Activated T-helper 1 cell treated with anti-CD3 and anti-CD28 coated beads, Interleukin-12 subunit alpha, Interleukin-12 subunit beta, Interleukin-2, Interleukin-4 antibody, amounts not matched to agents 30 ng/mL and 10 ng/mL and 1 ng/mL, durations not matched to agents 14 hours and 24 hours and 36 hours (primary cell): ENCODE measurements at regions not wholly inside any gene's neighbourhood (a gene's known extent, or its start where the extent isn't known, plus 50 kb on each side); places are given as distances from the start of the nearest gene placed in this dataset.

Source experiments
- DNase-seq: peaks from one replicate; pipeline ENCODE4 v3.0.0; 2021; ENCODE audit warnings: low spot score
- H3K27ac Mint-ChIP-seq: one replicate; pipeline ENCODE4 v1.8.0; 2021; ENCODE audit warnings: mild to moderate bottlenecking, mixed read lengths
- H3K27me3 Mint-ChIP-seq: one replicate; pipeline ENCODE4 v1.8.0; 2022; ENCODE audit warnings: mild to moderate bottlenecking, moderate library complexity, mixed read lengths; ENCODE audit not compliant: insufficient read depth
- H3K36me3 Mint-ChIP-seq: one replicate; pipeline ENCODE4 v1.8.0; 2021; ENCODE audit warnings: low read depth, mixed read lengths
- H3K4me1 Mint-ChIP-seq: one replicate; pipeline ENCODE4 v1.8.0; 2021; ENCODE audit warnings: low read depth, mixed read lengths
- H3K4me3 Mint-ChIP-seq: one replicate; pipeline ENCODE4 v1.8.0; 2021; ENCODE audit warnings: mild to moderate bottlenecking, moderate library complexity, mixed read lengths
- H3K9me3 Mint-ChIP-seq: one replicate; pipeline ENCODE4 v1.8.0; 2021; ENCODE audit warnings: mixed read lengths
- intact Hi-C: fragments of 100-400 bp; cut with micrococcal nuclease; formaldehyde crosslinking; loops from one replicate; pipeline ENCODE4 v1.15.1; 2024

- DNase-seq: no peak
- peaks cover 2% of the 10 kb centered on the region for H3K27me3 Mint-ChIP-seq
- H3K4me1 Mint-ChIP-seq: no peaks in the 10 kb centered on the region
- intact Hi-C loops: no loop called here
- no peak overlapping the region for H3K27ac Mint-ChIP-seq
- no peaks in the 10 kb centered on the region for H3K36me3 Mint-ChIP-seq
- no peak overlapping the region for H3K4me3 Mint-ChIP-seq
- H3K9me3 Mint-ChIP-seq: no peaks in the 10 kb centered on the region
Observed at GRCh38 chr9:86639287-86639686, 285.1 kb upstream of the TUT7 start.

GRCh38 chr9:86638109-86638508 is 283.9 kb upstream of the TUT7 start:
- Mint-ChIP-seq H3K9me3 (no peaks in the 10 kb centered on the region), H3K27me3 (peaks cover 2% of the 10 kb centered on the region), H3K4me1 (no peaks in the 10 kb centered on the region), H3K27ac (no peak overlapping the region), H3K36me3 (no peaks in the 10 kb centered on the region), H3K4me3 (no peak overlapping the region)
- intact Hi-C loops: no loop called here
- no peak for DNase-seq

GRCh38 chr9:86637515-86637914 is 283.3 kb upstream of the TUT7 start:
- Mint-ChIP-seq H3K36me3 (no peaks in the 10 kb centered on the region), H3K27ac (no peak overlapping the region), H3K27me3 (peaks cover 2% of the 10 kb centered on the region), H3K4me1 (no peaks in the 10 kb centered on the region), H3K9me3 (no peaks in the 10 kb centered on the region), H3K4me3 (no peak overlapping the region)
- intact Hi-C loops: loop anchor here (1.0 kb wide), 1 partner anchor 687 kb away; no protein-coding TSS in a partner anchor
- DNase-seq: no peak

GRCh38 chr9:86636519-86636918 is 282.3 kb upstream of the TUT7 start:
- Mint-ChIP-seq H3K36me3 (no peaks in the 10 kb centered on the region), H3K9me3 (no peaks in the 10 kb centered on the region), H3K27me3 (peaks cover 2% of the 10 kb centered on the region), H3K27ac (no peak overlapping the region), H3K4me3 (no peak overlapping the region), H3K4me1 (no peaks in the 10 kb centered on the region)
- intact Hi-C loops: no loop called here
- no peak for DNase-seq

GRCh38 chr9:86636038-86636437 is 281.8 kb upstream of the TUT7 start:
- intact Hi-C loops: no loop called here
- Mint-ChIP-seq H3K4me1 (no peaks in the 10 kb centered on the region), H3K36me3 (no peaks in the 10 kb centered on the region), H3K9me3 (no peaks in the 10 kb centered on the region), H3K4me3 (no peak overlapping the region), H3K27ac (no peak overlapping the region), H3K27me3 (peaks cover 2% of the 10 kb centered on the region)
- DNase-seq: no peak

- H3K36me3 Mint-ChIP-seq: no peaks in the 10 kb centered on the region
Observed at GRCh38 chr9:86634501-86634900, 280.3 kb upstream of the TUT7 start.

GRCh38 chr9:86633945-86634344 is 279.7 kb upstream of the TUT7 start:
- H3K9me3 Mint-ChIP-seq: no peaks in the 10 kb centered on the region
- H3K36me3 Mint-ChIP-seq: no peaks in the 10 kb centered on the region
- no peak overlapping the region for H3K27ac Mint-ChIP-seq
- DNase-seq: no peak
- no peaks in the 10 kb centered on the region for H3K4me1 Mint-ChIP-seq
- no peak overlapping the region for H3K4me3 Mint-ChIP-seq
- peaks cover 2% of the 10 kb centered on the region for H3K27me3 Mint-ChIP-seq
- intact Hi-C loops: no loop called here

More at GRCh38 chr9:86634501-86634900, 280.3 kb upstream of the TUT7 start:
- no peaks in the 10 kb centered on the region for H3K4me1 Mint-ChIP-seq
- H3K9me3 Mint-ChIP-seq: no peaks in the 10 kb centered on the region
- DNase-seq: no peak
- no peak overlapping the region for H3K4me3 Mint-ChIP-seq
- peaks cover 2% of the 10 kb centered on the region for H3K27me3 Mint-ChIP-seq
- no peak overlapping the region for H3K27ac Mint-ChIP-seq
- intact Hi-C loops: no loop called here

GRCh38 chr9:86632537-86632936 is 278.3 kb upstream of the TUT7 start:
- no peak overlapping the region for H3K27ac Mint-ChIP-seq
- no peak for DNase-seq
- no peaks in the 10 kb centered on the region for H3K4me1 Mint-ChIP-seq
- no peaks in the 10 kb centered on the region for H3K9me3 Mint-ChIP-seq
- intact Hi-C loops: no loop called here
- no peak overlapping the region for H3K4me3 Mint-ChIP-seq
- H3K27me3 Mint-ChIP-seq: peaks cover 4% of the 10 kb centered on the region
- H3K36me3 Mint-ChIP-seq: no peaks in the 10 kb centered on the region

- no peak overlapping the region for H3K27ac Mint-ChIP-seq
- no peaks in the 10 kb centered on the region for H3K36me3 Mint-ChIP-seq
- H3K9me3 Mint-ChIP-seq: no peaks in the 10 kb centered on the region
- intact Hi-C loops: no loop called here
- no peaks in the 10 kb centered on the region for H3K4me1 Mint-ChIP-seq
- no peak for DNase-seq
- H3K27me3 Mint-ChIP-seq: peaks cover 4% of the 10 kb centered on the region
- H3K4me3 Mint-ChIP-seq: no peak overlapping the region
Observed at GRCh38 chr9:86629530-86629929, 275.3 kb upstream of the TUT7 start.

- H3K27me3 Mint-ChIP-seq: peaks cover 4% of the 10 kb centered on the region
- no peak overlapping the region for H3K27ac Mint-ChIP-seq
- H3K9me3 Mint-ChIP-seq: no peaks in the 10 kb centered on the region
- intact Hi-C loops: no loop called here
- H3K36me3 Mint-ChIP-seq: no peaks in the 10 kb centered on the region
- no peaks in the 10 kb centered on the region for H3K4me1 Mint-ChIP-seq
- H3K4me3 Mint-ChIP-seq: no peak overlapping the region
- DNase-seq: no peak
Observed at GRCh38 chr9:86626802-86627201, 272.6 kb upstream of the TUT7 start.

GRCh38 chr9:86624630-86625029 is 270.4 kb upstream of the TUT7 start:
- Mint-ChIP-seq H3K27me3 (peaks cover 4% of the 10 kb centered on the region), H3K4me1 (no peaks in the 10 kb centered on the region), H3K9me3 (no peaks in the 10 kb centered on the region), H3K36me3 (no peaks in the 10 kb centered on the region), H3K4me3 (no peak overlapping the region), H3K27ac (no peak overlapping the region)
- DNase-seq: no peak
- intact Hi-C loops: no loop called here

- DNase-seq: no peak
- no peaks in the 10 kb centered on the region for H3K4me1 Mint-ChIP-seq
- no peaks in the 10 kb centered on the region for H3K9me3 Mint-ChIP-seq
- no peak overlapping the region for H3K4me3 Mint-ChIP-seq
- no peaks in the 10 kb centered on the region for H3K27me3 Mint-ChIP-seq
- H3K36me3 Mint-ChIP-seq: no peaks in the 10 kb centered on the region
- H3K27ac Mint-ChIP-seq: no peak overlapping the region
- intact Hi-C loops: loop anchor here (2.0 kb wide), 1 partner anchor 710 kb away; no protein-coding TSS in a partner anchor
Observed at GRCh38 chr9:86614871-86615849, 260.9 kb upstream of the TUT7 start.

GRCh38 chr9:86613943-86614342 is 259.7 kb upstream of the TUT7 start:
- DNase-seq: no peak
- intact Hi-C loops: loop anchor here (2.0 kb wide), 1 partner anchor 711 kb away; no protein-coding TSS in a partner anchor
- H3K36me3 Mint-ChIP-seq: no peaks in the 10 kb centered on the region
- H3K27ac Mint-ChIP-seq: no peak overlapping the region
- H3K27me3 Mint-ChIP-seq: no peaks in the 10 kb centered on the region
- no peaks in the 10 kb centered on the region for H3K4me1 Mint-ChIP-seq
- H3K9me3 Mint-ChIP-seq: no peaks in the 10 kb centered on the region
- H3K4me3 Mint-ChIP-seq: no peak overlapping the region
